Eye (tissue), 1 donor: ENCODE measurements at regions not wholly inside any gene's neighbourhood (a gene's known extent, or its start where the extent isn't known, plus 50 kb on each side); places are given as distances from the start of the nearest gene placed in this dataset.

Source experiments
- DNase-seq: peaks from one replicate; pipeline ENCODE4 v3.0.0-alpha.2; 2015

GRCh38 chr11:41982276-41982675, 522.8 kb upstream of the LRRC4C start:
- no peak for DNase-seq

GRCh38 chr11:41982975-41983374, 523.5 kb upstream of the LRRC4C start:
- no peak for DNase-seq

GRCh38 chr11:41983475-41983874, 524.0 kb upstream of the LRRC4C start:
- DNase-seq: no peak

- DNase-seq: no peak
Observed at GRCh38 chr11:41984023-41984422, 524.6 kb upstream of the LRRC4C start.

GRCh38 chr11:41985799-41986198, 526.3 kb upstream of the LRRC4C start:
- no peak for DNase-seq

GRCh38 chr11:41988951-41989572, 529.6 kb upstream of the LRRC4C start:
- peak; percentile 15 for DNase-seq

GRCh38 chr11:41989823-41990380, 530.5 kb upstream of the LRRC4C start:
- DNase-seq: no peak

- DNase-seq: no peak
Observed at GRCh38 chr11:41996533-41996932, 537.1 kb upstream of the LRRC4C start.

- DNase-seq: no peak
Observed at GRCh38 chr11:41997844-41998401, 538.5 kb upstream of the LRRC4C start.

GRCh38 chr11:41999066-41999465, 539.6 kb upstream of the LRRC4C start:
- DNase-seq: no peak

GRCh38 chr11:42003801-42004200, 544.3 kb upstream of the LRRC4C start:
- no peak for DNase-seq

GRCh38 chr11:42006766-42007165, 547.3 kb upstream of the LRRC4C start:
- DNase-seq: no peak

- DNase-seq: no peak
Observed at GRCh38 chr11:42012271-42012670, 552.8 kb upstream of the LRRC4C start.

- DNase-seq: no peak
Observed at GRCh38 chr11:42013656-42014201, 554.3 kb upstream of the LRRC4C start.

GRCh38 chr11:42021911-42022310, 562.5 kb upstream of the LRRC4C start:
- no peak for DNase-seq

- DNase-seq: no peak
Observed at GRCh38 chr11:42023267-42023666, 563.8 kb upstream of the LRRC4C start.

GRCh38 chr11:42025121-42025803, 565.8 kb upstream of the LRRC4C start:
- DNase-seq: no peak

GRCh38 chr11:42034826-42035225, 575.4 kb upstream of the LRRC4C start:
- no peak for DNase-seq

- peak; percentile 37 for DNase-seq
Observed at GRCh38 chr11:42036201-42036600, 576.7 kb upstream of the LRRC4C start.

- DNase-seq: no peak
Observed at GRCh38 chr11:42043312-42043711, 583.9 kb upstream of the LRRC4C start.

- DNase-seq: no peak
Observed at GRCh38 chr11:42047637-42048555, 588.4 kb upstream of the LRRC4C start.

GRCh38 chr11:42049186-42049585, 589.7 kb upstream of the LRRC4C start:
- DNase-seq: no peak

GRCh38 chr11:42049650-42050049, 590.2 kb upstream of the LRRC4C start:
- DNase-seq: no peak
